Panc1 (cell line): ENCODE measurements at regions not wholly inside any gene's neighbourhood (a gene's known extent, or its start where the extent isn't known, plus 50 kb on each side); places are given as distances from the start of the nearest gene placed in this dataset.
"Not testable (repeated sequence)": the region's sequence is repeated elsewhere in the genome, so short reads cannot be mapped to it uniquely, and the experiment has no call there.

Source experiments
- ATAC-seq: fragments of 200-7000 bp; cut with Tn5 transposase; 2 replicates; pipeline ENCODE4 v1.9.1; 2020; ENCODE audit warnings: mild to moderate bottlenecking, moderate library complexity
- BruUV-seq: library from RNA; stranded (reverse); fragments of 400-500 nt; replicated peaks from 2 replicates; lab custom pipeline; 2021; lab: Mats Ljungman, UMichigan
- CTCF ChIA-PET: fragments of 300-600 bp; sonication (Branson Sonifier 250); formaldehyde crosslinking; loops from one replicate; lab custom pipeline; 2022; ENCODE audit warnings: antibody characterized with exemption; lab: Charles Lee
- POLR2A ChIA-PET: fragments of 300-600 bp; sonication (Branson Sonifier 250); formaldehyde crosslinking; loops from one replicate; lab custom pipeline; 2022; ENCODE audit warnings: antibody characterized with exemption; lab: Charles Lee
- DNase-seq: peaks from one replicate; pipeline ENCODE4 v3.0.0-alpha.2; 2010; ENCODE audit warnings: low read depth, low spot score
- H3K27ac ChIP-seq: 2 replicates; pipeline ENCODE4 v1.5.1; 2011; ENCODE audit warnings: mild to moderate bottlenecking, low read length, inconsistent platforms
- H3K27me3 ChIP-seq: fragments of 200-500 bp; sonication (Bioruptor generic); 2 replicates; pipeline ENCODE4 v1.6.0; 2014; ENCODE audit warnings: low read length, inconsistent platforms; ENCODE audit not compliant: control insufficient read depth, insufficient read depth
- H3K36me3 ChIP-seq: fragments of 200-500 bp; sonication (Bioruptor generic); 2 replicates; pipeline ENCODE4 v1.5.1; 2014; ENCODE audit warnings: inconsistent platforms, mild to moderate bottlenecking, low read length, moderate library complexity; ENCODE audit not compliant: control insufficient read depth, insufficient read depth
- H3K4me1 ChIP-seq: 2 replicates; pipeline ENCODE4 v1.5.1; 2011; ENCODE audit warnings: inconsistent platforms, mild to moderate bottlenecking, low read length, moderate library complexity; ENCODE audit not compliant: control insufficient read depth, insufficient read depth
- H3K4me3 ChIP-seq, 2 experiments: 2 replicates each; pipeline ENCODE4 v1.5.1; 2011 to 2012; ENCODE audit warnings: low read depth in 2 of 2, low read length in 2 of 2, mild to moderate bottlenecking in 2 of 2, inconsistent platforms in 1 of 2, moderate library complexity in 1 of 2
- H3K9me3 ChIP-seq: fragments of 200-500 bp; sonication (Bioruptor generic); 2 replicates; pipeline ENCODE4 v1.5.1; 2014; ENCODE audit warnings: low read depth, mild to moderate bottlenecking, inconsistent platforms, low read length, moderate library complexity; ENCODE audit not compliant: control insufficient read depth, insufficient read depth
- CTCF ChIP-seq: fragments of 450-650 bp; IDR thresholded peaks from 2 replicates; pipeline ENCODE4 v1.5.1; 2017; ENCODE audit warnings: mild to moderate bottlenecking
- POLR2AphosphoS5 ChIP-seq: IDR thresholded peaks from 2 replicates; pipeline ENCODE4 v1.6.1; 2012; ENCODE audit warnings: mild to moderate bottlenecking, low read depth, low read length, moderate library complexity
- SIN3A ChIP-seq: IDR thresholded peaks from 2 replicates; pipeline ENCODE4 v1.6.1; 2012; ENCODE audit warnings: low read depth, mild to moderate bottlenecking, low read length, moderate library complexity, borderline replicate concordance; ENCODE audit not compliant: insufficient read depth
- TCF7L2 ChIP-seq: IDR thresholded peaks from 2 replicates; pipeline ENCODE4 v1.6.1; 2011; ENCODE audit warnings: mild to moderate bottlenecking, low read depth, low read length, inconsistent platforms
- in situ Hi-C: cut with HindIII; loops from 2 replicates; pipeline ENCODE4 v1.10.0; 2016; ENCODE audit warnings: low sequenced_read_pairs, low pct_unique_long_range_greater_than_20kb
- intact Hi-C: fragments of 100-400 bp; cut with micrococcal nuclease; formaldehyde crosslinking; loops from one replicate; pipeline ENCODE4 v1.10.0; 2022; ENCODE audit not compliant: unreplicated experiment
- TF ChIP-seq, protein P1 (sequence below), 2 experiments: IDR thresholded peaks; 2 replicates each; pipeline ENCODE4 v1.6.1; 2011 to 2012; ENCODE audit warnings: low read depth in 2 of 2, control low read depth in 1 of 2, low read length in 1 of 2, mild to moderate bottlenecking in 1 of 2, moderate library complexity in 1 of 2; ENCODE audit not compliant: insufficient read depth in 1 of 2

GRCh38 chr12:33115716-33116115 is 219.1 kb upstream of the PKP2 start:
- no TSS peak for BruUV-seq
- in situ Hi-C loops = no loop called here

DNA sequence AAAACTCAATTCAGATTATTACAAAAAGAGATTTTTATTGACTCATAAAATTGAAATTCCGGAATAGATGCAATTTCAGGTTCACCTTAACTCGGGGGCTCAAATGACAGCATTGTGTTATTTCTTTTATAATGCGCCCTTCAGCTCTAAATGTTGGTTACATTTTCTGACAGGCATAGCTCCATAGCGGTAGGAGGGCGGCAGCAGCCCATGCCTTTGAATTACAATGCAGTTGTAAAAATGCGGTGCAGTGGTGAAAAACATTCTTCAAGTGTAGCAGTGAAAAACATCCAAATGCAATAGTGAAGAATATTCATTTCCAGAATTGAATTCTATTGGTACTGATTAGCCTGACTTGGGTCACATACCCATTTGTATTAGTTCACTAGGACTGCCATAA is 215.3 kb upstream of the PKP2 start:
- Histone ChIP-seq H3K36me3 (no peaks in the 10 kb centered on the region), H3K27me3 (no peaks in the 10 kb centered on the region), H3K4me1 (no peaks in the 10 kb centered on the region), H3K9me3 (peaks cover 5% of the 10 kb centered on the region; the same call in 1 of the 2 replicates), H3K27ac (no peak overlapping the region), H3K4me3 (no peak overlapping the region)
- no peak for DNase-seq
- no TSS peak for BruUV-seq
- in situ Hi-C loops = no loop called here
- ATAC-seq = no peak
- ChIA-PET POLR2A (no interaction called here), CTCF (no interaction called here)
- intact Hi-C loops = no loop called here
- TF ChIP-seq, protein P1, sequence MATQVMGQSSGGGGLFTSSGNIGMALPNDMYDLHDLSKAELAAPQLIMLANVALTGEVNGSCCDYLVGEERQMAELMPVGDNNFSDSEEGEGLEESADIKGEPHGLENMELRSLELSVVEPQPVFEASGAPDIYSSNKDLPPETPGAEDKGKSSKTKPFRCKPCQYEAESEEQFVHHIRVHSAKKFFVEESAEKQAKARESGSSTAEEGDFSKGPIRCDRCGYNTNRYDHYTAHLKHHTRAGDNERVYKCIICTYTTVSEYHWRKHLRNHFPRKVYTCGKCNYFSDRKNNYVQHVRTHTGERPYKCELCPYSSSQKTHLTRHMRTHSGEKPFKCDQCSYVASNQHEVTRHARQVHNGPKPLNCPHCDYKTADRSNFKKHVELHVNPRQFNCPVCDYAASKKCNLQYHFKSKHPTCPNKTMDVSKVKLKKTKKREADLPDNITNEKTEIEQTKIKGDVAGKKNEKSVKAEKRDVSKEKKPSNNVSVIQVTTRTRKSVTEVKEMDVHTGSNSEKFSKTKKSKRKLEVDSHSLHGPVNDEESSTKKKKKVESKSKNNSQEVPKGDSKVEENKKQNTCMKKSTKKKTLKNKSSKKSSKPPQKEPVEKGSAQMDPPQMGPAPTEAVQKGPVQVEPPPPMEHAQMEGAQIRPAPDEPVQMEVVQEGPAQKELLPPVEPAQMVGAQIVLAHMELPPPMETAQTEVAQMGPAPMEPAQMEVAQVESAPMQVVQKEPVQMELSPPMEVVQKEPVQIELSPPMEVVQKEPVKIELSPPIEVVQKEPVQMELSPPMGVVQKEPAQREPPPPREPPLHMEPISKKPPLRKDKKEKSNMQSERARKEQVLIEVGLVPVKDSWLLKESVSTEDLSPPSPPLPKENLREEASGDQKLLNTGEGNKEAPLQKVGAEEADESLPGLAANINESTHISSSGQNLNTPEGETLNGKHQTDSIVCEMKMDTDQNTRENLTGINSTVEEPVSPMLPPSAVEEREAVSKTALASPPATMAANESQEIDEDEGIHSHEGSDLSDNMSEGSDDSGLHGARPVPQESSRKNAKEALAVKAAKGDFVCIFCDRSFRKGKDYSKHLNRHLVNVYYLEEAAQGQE (IDR thresholded peaks at IDR 0.05; ENCODE audit: insufficient read depth in 1 of 2, low read depth in 2 of 2, low read length in 1 of 2) = no peak
- TF ChIP-seq POLR2AphosphoS5 (no peak), CTCF (no peak), TCF7L2 (no peak), SIN3A (no peak)

More at GRCh38 chr12:33115716-33116115, 219.1 kb upstream of the PKP2 start:
- H3K36me3 ChIP-seq = no peaks in the 10 kb centered on the region
- ATAC-seq (no peak), DNase-seq (no peak)
- no peaks in the 10 kb centered on the region for H3K27me3 ChIP-seq
- H3K4me1 ChIP-seq = no peaks in the 10 kb centered on the region
- H3K9me3 ChIP-seq = no peaks in the 10 kb centered on the region
- CTCF ChIA-PET = no interaction called here
- H3K4me3 ChIP-seq = no peak overlapping the region
- POLR2A ChIA-PET = no interaction called here
- intact Hi-C loops = no loop called here
- TF ChIP-seq, protein P1 (IDR thresholded peaks at IDR 0.05; ENCODE audit: insufficient read depth in 1 of 2, low read depth in 2 of 2, low read length in 1 of 2) = no peak
- TF ChIP-seq TCF7L2 = no peak
- no peak for TF ChIP-seq SIN3A
- no peak for TF ChIP-seq POLR2AphosphoS5
- no peak overlapping the region for H3K27ac ChIP-seq

DNA sequence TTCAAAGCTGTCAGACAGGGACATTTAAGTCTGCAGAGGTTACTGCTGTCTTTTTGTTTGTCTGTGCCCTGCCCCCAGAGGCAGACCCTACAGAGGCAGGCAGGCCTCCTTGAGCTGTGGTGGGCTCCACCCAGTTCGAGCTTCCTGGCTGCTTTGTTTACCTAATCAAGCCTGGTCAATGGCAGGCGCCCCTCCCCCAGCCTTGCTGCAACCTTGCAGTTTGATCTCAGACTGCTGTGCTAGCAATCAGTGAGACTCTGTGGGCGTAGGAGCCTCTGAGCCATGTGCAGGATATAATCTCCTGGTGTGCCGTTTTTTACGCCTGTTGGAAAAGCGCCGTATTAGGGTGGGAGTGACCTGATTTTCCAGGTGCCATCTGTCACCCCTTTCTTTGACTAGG is 211.2 kb upstream of the PKP2 start:
- H3K36me3 ChIP-seq, POLR2A ChIA-PET, BruUV-seq, ATAC-seq, DNase-seq, in situ Hi-C loops, H3K9me3 ChIP-seq, intact Hi-C loops, H3K4me1 ChIP-seq, H3K4me3 ChIP-seq, CTCF ChIA-PET, H3K27ac ChIP-seq, H3K27me3 ChIP-seq: not testable (repeated sequence)
